GM04504 (cell line): ENCODE measurements at regions not wholly inside any gene's neighbourhood (a gene's known extent, or its start where the extent isn't known, plus 50 kb on each side); places are given as distances from the start of the nearest gene placed in this dataset.
"Not testable (repeated sequence)": the region's sequence is repeated elsewhere in the genome, so short reads cannot be mapped to it uniquely, and the experiment has no call there.

ENCODE experiments used
- DNase-seq: peaks from one replicate; pipeline ENCODE4 v3.0.0-alpha.2; 2012; ENCODE audit warnings: low read depth

DNA sequence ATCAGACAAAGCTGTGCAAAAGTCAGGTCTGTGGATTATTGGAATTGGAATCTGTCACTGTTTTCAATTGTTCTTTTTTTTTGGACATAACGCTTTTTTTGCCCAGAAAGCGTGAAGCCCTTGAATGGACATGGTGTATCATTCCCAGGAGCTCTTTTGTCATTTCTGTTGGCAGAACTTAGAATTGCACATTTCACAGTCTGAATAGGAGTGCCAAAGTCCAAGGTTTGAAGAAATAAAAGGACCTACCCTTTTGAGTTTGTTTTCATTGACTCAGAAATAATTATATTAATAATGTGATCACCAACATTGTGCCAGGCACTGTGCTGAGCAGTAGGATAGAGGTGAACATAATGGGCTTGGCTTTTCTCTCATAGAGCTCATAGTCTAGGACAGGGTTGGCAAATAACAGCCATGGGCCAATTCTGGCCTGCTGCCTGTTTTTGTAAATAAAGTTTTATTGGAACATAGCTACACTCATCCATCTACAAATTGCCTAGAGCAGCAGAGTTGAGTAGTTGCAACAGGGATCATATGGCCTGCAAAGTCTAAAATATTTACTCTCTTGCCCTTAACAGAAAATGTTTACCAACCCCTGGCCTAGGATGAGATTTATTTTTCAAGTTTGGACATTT is 62.6 kb upstream of the ATXN1 start:
- DNase-seq = no peak

DNA sequence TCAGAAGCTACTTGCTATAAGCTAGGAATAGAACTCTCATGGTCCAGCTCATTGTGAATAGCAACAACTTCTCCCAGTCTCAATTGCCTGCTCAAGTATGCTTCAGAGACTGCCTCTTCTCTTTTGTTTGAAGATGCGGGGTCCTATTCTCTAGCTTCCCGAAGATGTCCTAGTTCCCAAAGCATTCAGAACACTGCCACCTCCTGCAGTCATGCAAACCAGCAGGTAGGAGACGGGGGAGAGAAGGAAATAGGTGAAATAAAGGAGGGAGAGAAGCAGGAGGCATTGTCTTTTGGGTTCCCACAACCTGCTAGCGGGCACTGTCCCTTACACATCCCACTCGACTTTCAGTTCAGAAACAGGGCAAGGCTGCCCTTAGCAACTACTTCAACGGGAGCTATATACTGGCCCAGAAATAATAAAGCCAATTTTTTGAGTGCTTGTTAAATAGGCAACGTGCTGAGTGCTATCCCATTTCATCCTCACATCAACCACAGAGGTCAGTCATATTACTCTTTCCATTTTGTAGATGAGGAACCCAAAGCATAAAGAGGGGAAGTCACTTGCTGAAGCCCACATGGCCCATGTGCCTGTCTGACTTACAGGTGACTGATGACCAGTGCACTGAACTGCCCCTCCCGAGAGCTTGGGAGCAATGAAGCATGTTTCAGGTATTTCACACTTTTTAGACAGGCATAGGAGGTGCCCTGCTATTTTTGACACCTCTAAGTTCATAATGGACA is 61.9 kb upstream of the ATXN1 start:
- DNase-seq = no peak

DNA sequence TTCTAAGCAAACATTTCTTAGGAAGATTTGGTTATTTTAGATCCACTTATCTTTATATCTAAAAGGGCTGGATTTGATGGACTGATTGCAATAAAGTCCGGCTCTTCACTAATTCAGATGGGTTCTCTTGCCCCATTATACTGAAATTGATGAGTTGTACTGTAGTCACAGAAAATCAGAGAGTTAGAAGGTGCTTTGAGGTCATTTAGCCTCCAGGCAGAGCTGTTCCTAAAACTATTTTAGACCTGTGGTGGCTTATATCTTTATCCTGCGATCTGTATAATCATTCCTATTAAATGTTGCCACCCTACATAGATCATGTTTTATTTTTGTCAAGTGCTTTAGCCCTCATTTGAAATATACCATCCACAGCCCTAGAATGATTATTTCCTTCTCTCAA is 61.3 kb upstream of the ATXN1 start:
- DNase-seq = no peak

DNA sequence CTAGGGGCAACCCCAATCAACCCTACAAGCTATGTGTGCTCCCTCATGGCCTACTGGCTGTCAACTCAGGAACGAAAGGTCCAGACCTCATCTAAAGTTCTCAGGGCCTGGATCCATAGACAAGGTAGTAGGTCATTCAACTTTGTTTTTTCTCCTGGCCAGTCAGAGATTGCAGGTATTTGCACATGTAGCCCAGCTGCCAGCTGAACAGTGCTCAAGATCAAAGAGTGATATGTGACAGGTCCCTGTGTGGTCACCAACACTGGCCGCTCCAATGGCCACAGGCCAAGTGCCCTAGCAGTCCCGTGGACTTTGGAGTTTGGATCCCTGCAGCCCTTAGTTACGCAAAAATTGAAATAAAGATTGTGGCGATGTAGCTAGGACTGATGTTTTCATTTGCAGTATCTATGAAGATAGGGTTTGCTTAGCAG is 60.6 kb upstream of the ATXN1 start:
- DNase-seq = no peak

DNA sequence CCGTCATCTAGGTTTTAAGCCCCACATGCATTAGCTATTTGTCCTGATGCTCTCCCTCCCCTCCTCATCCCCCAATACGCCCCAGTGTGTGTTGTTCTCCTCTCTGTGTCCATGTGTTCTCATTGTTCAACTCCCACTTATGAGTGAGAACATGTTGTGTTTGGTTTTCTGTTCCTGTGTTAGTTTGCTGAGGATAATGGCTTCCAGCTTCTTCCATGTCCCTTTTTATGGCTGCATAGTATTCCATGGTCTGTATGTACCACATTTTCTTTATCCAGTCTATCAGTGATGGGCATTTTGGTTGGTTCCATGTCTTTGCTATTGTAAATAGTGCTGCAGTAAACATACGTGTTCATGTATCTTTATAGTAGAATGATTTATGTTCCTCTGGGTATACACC is 59.0 kb upstream of the ATXN1 start:
- DNase-seq = not testable (repeated sequence)

DNA sequence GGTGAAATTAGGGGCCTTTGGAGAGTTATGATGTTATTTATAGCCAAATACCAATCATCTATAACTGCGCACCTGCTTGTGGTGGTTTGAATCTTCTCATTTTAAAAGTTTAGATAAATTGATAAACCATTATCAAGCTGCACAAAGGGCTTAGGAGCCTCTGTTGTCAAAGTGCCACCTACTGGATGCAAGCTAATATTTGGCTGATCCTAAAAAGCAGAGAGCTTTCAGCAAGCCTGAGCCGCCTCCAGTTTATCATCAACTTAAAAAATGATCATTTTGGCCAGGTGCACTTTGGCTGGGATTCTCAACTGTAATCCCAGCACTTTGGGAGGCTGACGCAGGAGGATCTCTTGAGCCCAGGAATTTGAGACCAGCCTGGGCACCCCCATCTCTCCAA is 58.5 kb upstream of the ATXN1 start:
- DNase-seq = no peak

DNA sequence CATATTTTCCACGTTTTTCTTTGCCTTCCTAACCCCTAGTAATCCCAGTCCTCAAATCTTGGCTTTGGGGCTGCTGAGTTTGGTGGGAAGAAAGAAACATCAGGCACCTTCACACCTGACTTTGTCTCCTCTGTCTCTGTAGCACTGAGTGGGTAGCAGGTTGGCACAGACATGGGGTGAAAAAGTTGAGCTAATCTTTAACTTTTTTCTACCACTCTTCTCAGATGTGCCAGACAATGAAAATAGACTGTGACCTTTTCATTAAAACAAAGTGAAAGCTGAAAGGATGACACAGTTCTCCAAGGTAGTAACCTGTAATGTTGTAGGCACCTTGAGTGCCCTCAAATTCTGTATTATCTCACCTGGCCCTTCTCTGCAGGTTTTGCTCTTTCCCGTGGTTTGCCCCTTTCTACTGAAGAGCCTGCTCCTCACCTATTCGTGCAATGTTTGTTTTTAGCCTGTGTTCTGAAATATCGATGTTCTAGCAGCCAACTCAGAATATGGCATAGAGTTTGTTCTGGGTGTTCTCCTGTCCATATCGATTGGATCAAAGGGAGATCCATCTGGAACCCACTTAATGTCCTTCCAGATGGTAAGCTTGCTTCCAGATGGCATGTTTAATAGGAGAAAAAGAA is 57.8 kb upstream of the ATXN1 start:
- no peak for DNase-seq

DNA sequence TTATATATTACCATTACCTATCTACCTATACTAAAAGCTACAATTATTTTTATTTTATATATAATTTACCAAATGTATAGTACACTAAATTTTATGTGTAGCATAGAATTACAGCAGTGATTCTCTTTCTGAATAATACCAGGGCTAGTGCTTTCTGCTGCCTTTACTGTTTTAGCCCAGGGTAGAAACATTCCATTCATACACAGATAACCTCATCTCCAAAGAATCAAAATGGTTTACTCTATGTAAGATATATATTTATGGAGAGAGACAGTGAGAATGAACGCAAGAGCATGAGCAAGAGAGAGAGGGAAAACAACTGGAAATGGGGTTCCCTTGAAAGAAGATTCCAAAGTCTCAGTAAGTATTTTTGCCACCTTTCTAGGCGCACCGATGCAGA is 56.3 kb upstream of the ATXN1 start:
- no peak for DNase-seq

DNA sequence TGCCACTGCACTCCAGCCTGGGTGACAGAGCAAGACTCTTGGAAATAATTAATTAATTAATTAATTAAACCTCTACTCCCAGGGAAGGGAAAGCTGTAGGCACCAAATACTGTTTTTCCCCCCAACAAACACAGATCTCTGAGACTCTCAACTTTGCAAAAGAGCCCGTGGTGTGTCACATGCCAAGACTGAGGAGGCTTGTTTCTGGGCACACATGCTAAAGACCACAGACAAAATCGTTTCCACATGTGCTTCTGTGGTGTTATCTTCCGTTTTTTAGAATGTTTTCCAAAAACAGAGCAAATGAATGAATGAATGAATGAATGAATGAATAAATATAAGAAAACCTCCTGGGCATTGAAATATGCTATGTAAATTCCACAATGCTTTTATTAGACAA is 55.6 kb upstream of the ATXN1 start:
- no peak for DNase-seq

DNA sequence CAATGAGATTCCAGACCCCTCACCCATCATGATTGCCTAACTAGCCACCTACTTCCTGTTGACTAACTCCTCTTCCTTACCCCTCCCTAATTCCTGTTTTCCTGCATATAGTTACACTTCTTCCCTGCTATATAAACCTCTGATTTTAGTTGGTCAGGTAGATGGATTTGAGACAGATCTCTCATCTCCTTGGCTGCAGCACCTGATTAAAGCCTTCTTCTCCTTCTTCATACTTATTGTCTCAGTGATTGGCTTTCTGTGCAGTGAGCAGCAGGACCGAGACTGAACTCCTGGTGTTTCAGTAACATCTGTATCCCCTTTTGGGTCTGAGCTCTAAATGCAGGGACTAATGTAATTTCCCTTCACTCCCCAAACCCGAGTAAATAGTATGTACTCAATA is 51.7 kb upstream of the ATXN1 start:
- no peak for DNase-seq

DNA sequence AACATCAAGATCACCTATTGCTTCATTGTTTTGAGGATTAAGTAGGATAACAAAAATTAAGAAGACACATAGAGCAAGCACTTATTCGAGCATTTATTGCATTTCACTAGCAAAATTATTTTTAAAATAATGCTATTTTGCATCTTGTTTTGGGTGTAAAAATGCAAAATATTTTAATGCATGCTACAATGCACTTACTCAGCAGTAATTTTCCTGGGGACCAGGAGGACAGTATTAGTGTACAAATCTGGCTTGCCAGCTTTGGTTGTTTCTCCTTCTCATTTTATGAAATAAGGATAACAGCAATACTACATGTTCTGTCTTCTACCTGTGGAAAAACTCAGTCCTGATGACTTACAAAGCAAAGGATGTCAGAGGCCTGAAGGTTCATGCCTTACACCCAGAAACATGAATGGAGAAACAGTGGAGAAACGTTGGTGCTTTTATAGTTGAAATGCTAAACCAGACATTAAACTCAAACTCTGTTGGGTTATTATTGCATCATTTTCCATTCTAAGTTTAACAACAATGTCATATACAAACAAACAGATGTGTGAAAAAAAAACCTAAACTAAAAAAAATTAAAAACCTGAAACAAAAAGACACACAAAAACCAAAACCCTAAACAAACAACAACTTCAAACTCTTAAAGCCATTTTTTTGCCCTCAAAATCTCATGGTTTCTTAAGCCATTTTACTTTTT is 50.2 kb upstream of the ATXN1 start:
- DNase-seq = no peak
